GM10248 (cell line): ENCODE measurements at regions not wholly inside any gene's neighbourhood (a gene's known extent, or its start where the extent isn't known, plus 50 kb on each side); places are given as distances from the start of the nearest gene placed in this dataset.
A peak's percentile ranks its signal among the peaks of the same experiment; 100 is the strongest.
"Not testable (repeated sequence)": the region's sequence is repeated elsewhere in the genome, so short reads cannot be mapped to it uniquely, and the experiment has no call there.

Experiments used
- CTCF ChIA-PET: fragments of 300-600 bp; sonication (Branson Sonifier 250); formaldehyde crosslinking; extraction: SDS; loops from one replicate; lab custom pipeline; 2021; ENCODE audit warnings: antibody characterized with exemption; lab: Yijun Ruan, JAX
- POLR2A ChIA-PET: fragments of 350-650 bp; sonication (Branson Sonifier 250); formaldehyde crosslinking; extraction: SDS; loops from one replicate; lab custom pipeline; 2020; ENCODE audit warnings: antibody characterized with exemption; lab: Yijun Ruan, JAX
- DNase-seq: peaks from one replicate; pipeline ENCODE4 v3.0.0; 2012; ENCODE audit errors: extremely low spot score
- CTCF ChIP-seq: IDR thresholded peaks from 2 replicates; pipeline ENCODE4 v1.5.1; 2012; ENCODE audit warnings: mild to moderate bottlenecking, low read depth; ENCODE audit errors: extremely low read depth, missing control alignments, control extremely low read depth

- ChIA-PET CTCF (no interaction called here), POLR2A (no interaction called here)
- no peak for DNase-seq
- TF ChIP-seq CTCF = no peak
Observed at GRCh38 chr2:94769733-94770132, 101.5 kb upstream of the TEKT4 start.

GRCh38 chr2:94774851-94775250 is 96.4 kb upstream of the TEKT4 start:
- no peak for TF ChIP-seq CTCF
- POLR2A ChIA-PET = no interaction called here
- CTCF ChIA-PET = no interaction called here
- DNase-seq = no peak

- TF ChIP-seq CTCF = no peak
- POLR2A ChIA-PET = no interaction called here
- no peak for DNase-seq
- CTCF ChIA-PET = no interaction called here
Observed at GRCh38 chr2:94776036-94776435, 95.2 kb upstream of the TEKT4 start.

GRCh38 chr2:94785105-94785504 is 86.1 kb upstream of the TEKT4 start:
- CTCF ChIA-PET, POLR2A ChIA-PET, DNase-seq: not testable (repeated sequence)

- DNase-seq, POLR2A ChIA-PET, CTCF ChIA-PET: not testable (repeated sequence)
Observed at GRCh38 chr2:94786424-94786823, 84.8 kb upstream of the TEKT4 start.

- CTCF ChIA-PET, DNase-seq, POLR2A ChIA-PET: not testable (repeated sequence)
Observed at GRCh38 chr2:94790169-94790568, 81.1 kb upstream of the TEKT4 start.

GRCh38 chr2:94797235-94797634 is 74.0 kb upstream of the TEKT4 start:
- DNase-seq, POLR2A ChIA-PET: not testable (repeated sequence)
- peak; percentile 36 for TF ChIP-seq CTCF
- CTCF ChIA-PET = interaction anchor here (1.0 to 1.3 kb wide), 2 partner anchors 15 to 23 kb away, joined by 3 to 4 read pairs; no protein-coding TSS in a partner anchor
